Tibial nerve (tissue), 4 donors: ENCODE measurements at regions not wholly inside any gene's neighbourhood (a gene's known extent, or its start where the extent isn't known, plus 50 kb on each side); places are given as distances from the start of the nearest gene placed in this dataset.

Experiments
- DNase-seq, 2 donors: peaks; one replicate each; pipeline ENCODE4 v3.0.0-alpha.2; 2019; ENCODE audit warnings: low spot score in 2 of 2
- H3K27ac ChIP-seq, 4 donors: fragments of 200-600 bp; sonication (generic) in 3 of 4; one replicate each; pipeline ENCODE4 v1.5.1; 2017 to 2019; ENCODE audit warnings: mild to moderate bottlenecking in 1 of 4
- H3K27me3 ChIP-seq, 2 donors: fragments of 200-600 bp; sonication (generic) in 1 of 2; one replicate each; pipeline versions ENCODE4 v1.5.1 to v1.6.0; 2017 to 2019
- H3K36me3 ChIP-seq, 3 donors: fragments of 200-600 bp; sonication (generic); one replicate each; pipeline ENCODE4 v1.5.1; 2018 to 2019
- H3K4me1 ChIP-seq, 4 donors: fragments of 200-600 bp; sonication (generic) in 3 of 4; one replicate each; pipeline ENCODE4 v1.5.1; 2017 to 2019
- H3K4me3 ChIP-seq, 4 donors: fragments of 200-600 bp; sonication (generic) in 3 of 4; one replicate each; pipeline ENCODE4 v1.5.1; 2017 to 2019; ENCODE audit warnings: mild to moderate bottlenecking in 1 of 4, moderate library complexity in 1 of 4
- H3K9me3 ChIP-seq, 4 donors: fragments of 200-600 bp; sonication (generic) in 3 of 4; one replicate each; pipeline ENCODE4 v1.5.1; 2017 to 2019
- EP300 ChIP-seq, 2 donors: sonication (generic); formaldehyde crosslinking; IDR thresholded peaks; one replicate each; pipeline ENCODE4 v1.6.1; 2017; ENCODE audit warnings: antibody characterized with exemption in 2 of 2, mild to moderate bottlenecking in 1 of 2
- POLR2A ChIP-seq, 2 donors: fragments of 450-650 bp; IDR thresholded peaks; one replicate each; pipeline ENCODE4 v1.6.1; 2017; ENCODE audit warnings: antibody characterized with exemption in 2 of 2, mild to moderate bottlenecking in 2 of 2, moderate library complexity in 2 of 2
- WGBS, 2 donors: methylation state at CpG; one replicate each; pipeline ENCODE4 v1.1.5; 2018; 5-methylcytosine and 5-hydroxymethylcytosine counted together
- TF ChIP-seq, protein P1 (sequence below), 5 experiments: fragments of 200-600 bp in 3 of 5; fragments of 450-650 bp in 2 of 5; sonication (generic) in 3 of 5; IDR thresholded peaks; one replicate each; pipeline ENCODE4 v1.5.1; 2016 to 2019; ENCODE audit warnings: antibody characterized with exemption in 5 of 5, mild to moderate bottlenecking in 3 of 5, moderate library complexity in 2 of 5

DNA sequence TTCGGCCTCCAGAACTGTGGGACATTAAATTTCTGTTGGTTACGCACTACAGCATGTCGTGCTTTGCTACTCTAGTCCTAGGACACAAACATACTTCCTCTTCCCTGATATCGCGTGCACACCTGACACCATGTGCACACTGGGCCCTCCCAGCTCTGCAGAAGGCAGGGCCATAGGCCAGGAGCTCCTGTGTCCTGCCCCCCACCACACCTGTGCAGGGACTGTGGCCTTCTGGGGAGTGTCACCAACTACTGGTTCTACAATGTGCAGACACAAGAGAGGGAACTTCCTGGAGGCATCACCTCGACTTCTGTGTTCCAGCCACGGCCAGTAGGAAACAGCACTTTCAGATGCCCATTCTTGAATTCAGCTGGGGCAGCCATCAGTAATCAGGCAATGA is 646.4 kb upstream of the MGMT start:
- TF ChIP-seq, protein P1, sequence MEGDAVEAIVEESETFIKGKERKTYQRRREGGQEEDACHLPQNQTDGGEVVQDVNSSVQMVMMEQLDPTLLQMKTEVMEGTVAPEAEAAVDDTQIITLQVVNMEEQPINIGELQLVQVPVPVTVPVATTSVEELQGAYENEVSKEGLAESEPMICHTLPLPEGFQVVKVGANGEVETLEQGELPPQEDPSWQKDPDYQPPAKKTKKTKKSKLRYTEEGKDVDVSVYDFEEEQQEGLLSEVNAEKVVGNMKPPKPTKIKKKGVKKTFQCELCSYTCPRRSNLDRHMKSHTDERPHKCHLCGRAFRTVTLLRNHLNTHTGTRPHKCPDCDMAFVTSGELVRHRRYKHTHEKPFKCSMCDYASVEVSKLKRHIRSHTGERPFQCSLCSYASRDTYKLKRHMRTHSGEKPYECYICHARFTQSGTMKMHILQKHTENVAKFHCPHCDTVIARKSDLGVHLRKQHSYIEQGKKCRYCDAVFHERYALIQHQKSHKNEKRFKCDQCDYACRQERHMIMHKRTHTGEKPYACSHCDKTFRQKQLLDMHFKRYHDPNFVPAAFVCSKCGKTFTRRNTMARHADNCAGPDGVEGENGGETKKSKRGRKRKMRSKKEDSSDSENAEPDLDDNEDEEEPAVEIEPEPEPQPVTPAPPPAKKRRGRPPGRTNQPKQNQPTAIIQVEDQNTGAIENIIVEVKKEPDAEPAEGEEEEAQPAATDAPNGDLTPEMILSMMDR (IDR thresholded peaks at IDR 0.05) = no peak
- no peak for TF ChIP-seq EP300 (IDR thresholded peaks at IDR 0.05)
- no peak for TF ChIP-seq POLR2A (IDR thresholded peaks at IDR 0.05)

DNA sequence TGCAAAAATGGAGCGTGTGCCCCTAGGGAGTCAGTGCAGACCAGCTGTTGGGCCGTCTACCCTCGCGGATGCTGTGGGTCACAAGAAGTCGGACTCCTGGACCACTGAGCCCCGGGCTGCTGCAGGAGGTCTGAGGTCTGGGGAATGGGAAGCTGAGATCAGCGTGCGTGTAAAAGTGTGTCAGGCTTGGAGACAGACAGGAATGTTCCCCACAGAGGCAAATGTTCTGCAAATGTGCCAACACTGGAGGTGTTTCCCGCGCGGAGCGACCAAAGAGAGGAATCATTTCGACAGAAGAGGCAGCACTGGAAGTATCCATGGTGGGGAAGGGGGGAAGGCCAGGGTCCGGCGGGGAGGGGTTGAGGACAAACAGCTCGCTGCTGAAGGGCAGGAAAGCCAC is 643.8 kb upstream of the MGMT start:
- Histone ChIP-seq H3K27ac (no peak overlapping the region), H3K4me3 (no peak overlapping the region), H3K4me1 (no peaks in the 10 kb centered on the region), H3K9me3 (no peaks in the 10 kb centered on the region), H3K27me3 (no peaks in the 10 kb centered on the region), H3K36me3 (no peaks in the 10 kb centered on the region)
- DNase-seq = no peak
- 89 to 90% methylated on average over 16 of the region's 16 CpGs for WGBS, 2 donors
- TF ChIP-seq EP300 (IDR thresholded peaks at IDR 0.05) (no peak), POLR2A (IDR thresholded peaks at IDR 0.05) (no peak)
- TF ChIP-seq, protein P1 (IDR thresholded peaks at IDR 0.05) = no peak

More for the DNA sequence above, 646.4 kb upstream of the MGMT start:
- Histone ChIP-seq H3K4me1 (no peaks in the 10 kb centered on the region), H3K36me3 (no peaks in the 10 kb centered on the region), H3K4me3 (no peak overlapping the region), H3K27me3 (no peaks in the 10 kb centered on the region), H3K27ac (no peak overlapping the region), H3K9me3 (no peaks in the 10 kb centered on the region)
- DNase-seq = no peak
- WGBS, 2 donors = 64 to 82% methylated on average over 7 of the region's 7 CpGs

DNA sequence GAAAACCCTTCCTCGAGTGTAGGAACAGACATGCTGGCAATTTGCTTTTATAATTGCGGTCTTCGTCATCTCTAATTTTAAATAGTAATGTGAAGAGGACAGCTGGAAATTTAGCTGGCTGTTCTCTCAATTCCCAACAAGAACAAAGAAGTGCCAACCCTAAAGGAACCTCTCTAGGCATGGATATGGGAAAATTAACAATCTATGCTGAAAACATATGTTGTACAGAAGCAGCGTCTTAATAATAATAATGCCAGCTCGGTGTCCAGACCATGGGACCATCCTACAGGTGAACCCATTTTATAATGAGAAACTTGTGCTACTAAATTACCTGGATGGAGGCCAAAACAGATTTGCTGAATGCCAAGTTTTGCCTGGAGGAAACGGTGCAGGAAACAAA is 641.4 kb upstream of the MGMT start:
- H3K36me3 ChIP-seq = no peaks in the 10 kb centered on the region
- H3K4me3 ChIP-seq = no peak overlapping the region
- H3K9me3 ChIP-seq = no peaks in the 10 kb centered on the region
- WGBS, 2 donors = 63 to 65% methylated on average over 6 of the region's 6 CpGs
- H3K27me3 ChIP-seq = no peaks in the 10 kb centered on the region
- DNase-seq = no peak
- H3K4me1 ChIP-seq = no peaks in the 10 kb centered on the region
- no peak for TF ChIP-seq EP300 (IDR thresholded peaks at IDR 0.05)
- H3K27ac ChIP-seq = no peak overlapping the region

DNA sequence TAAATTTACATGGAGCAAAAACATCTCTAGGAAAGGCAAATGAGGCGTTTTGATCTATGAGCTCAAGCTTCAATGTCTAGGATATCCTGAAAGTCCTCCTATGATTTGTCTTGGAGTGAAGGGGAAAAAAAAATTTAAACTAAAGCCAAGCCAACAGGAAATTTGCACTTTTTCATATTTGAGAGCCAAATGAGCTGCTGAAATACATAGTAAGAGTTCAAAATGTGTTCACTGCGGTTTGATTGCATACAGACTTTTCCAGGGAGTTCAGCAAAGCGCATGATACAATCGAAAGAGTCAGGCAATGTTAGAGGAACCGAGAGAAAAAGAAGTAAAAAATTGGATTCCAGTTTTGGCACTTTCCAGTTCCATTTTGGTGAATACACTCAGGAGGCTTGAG is 633.4 kb upstream of the MGMT start:
- no peaks in the 10 kb centered on the region for H3K9me3 ChIP-seq
- H3K27me3 ChIP-seq = no peaks in the 10 kb centered on the region
- no peaks in the 10 kb centered on the region for H3K4me1 ChIP-seq
- no peaks in the 10 kb centered on the region for H3K36me3 ChIP-seq
- no peak overlapping the region for H3K27ac ChIP-seq
- TF ChIP-seq EP300 (IDR thresholded peaks at IDR 0.05) = no peak
- TF ChIP-seq, protein P1 (IDR thresholded peaks at IDR 0.05) = no peak
- no peak for TF ChIP-seq POLR2A (IDR thresholded peaks at IDR 0.05)
- H3K4me3 ChIP-seq = no peak overlapping the region
- no peak for DNase-seq
- WGBS, 2 donors = 66 to 69% methylated on average over 5 of the region's 5 CpGs

DNA sequence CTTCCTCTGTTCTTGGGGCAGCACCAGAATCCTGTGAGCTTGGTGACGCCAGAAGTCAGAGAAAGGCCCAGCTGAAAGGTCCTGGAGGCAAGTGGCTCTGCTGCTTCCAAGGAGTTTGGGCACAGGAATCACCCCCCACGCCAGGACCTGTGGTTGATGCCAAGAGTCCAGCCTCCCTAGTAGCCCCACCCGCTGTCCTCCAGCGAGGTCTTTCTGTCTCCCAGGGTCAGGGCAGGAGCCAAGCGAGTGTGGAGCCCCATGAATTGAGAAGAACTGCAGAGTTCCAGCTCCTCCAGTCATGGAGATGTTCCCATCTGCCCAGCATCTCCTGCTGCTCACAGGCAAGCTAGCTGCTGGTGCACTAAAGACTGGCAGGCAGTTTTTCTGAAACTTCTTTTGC is 631.7 kb upstream of the MGMT start:
- no peak overlapping the region for H3K4me3 ChIP-seq
- no peaks in the 10 kb centered on the region for H3K4me1 ChIP-seq
- no peaks in the 10 kb centered on the region for H3K36me3 ChIP-seq
- no peaks in the 10 kb centered on the region for H3K27me3 ChIP-seq
- no peaks in the 10 kb centered on the region for H3K9me3 ChIP-seq
- WGBS, 2 donors = 85 to 88% methylated on average over 4 to 5 of the region's 5 CpGs
- no peak for TF ChIP-seq POLR2A (IDR thresholded peaks at IDR 0.05)
- no peak for TF ChIP-seq EP300 (IDR thresholded peaks at IDR 0.05)
- TF ChIP-seq, protein P1 (IDR thresholded peaks at IDR 0.05) = no peak
- no peak for DNase-seq
- H3K27ac ChIP-seq = no peak overlapping the region

DNA sequence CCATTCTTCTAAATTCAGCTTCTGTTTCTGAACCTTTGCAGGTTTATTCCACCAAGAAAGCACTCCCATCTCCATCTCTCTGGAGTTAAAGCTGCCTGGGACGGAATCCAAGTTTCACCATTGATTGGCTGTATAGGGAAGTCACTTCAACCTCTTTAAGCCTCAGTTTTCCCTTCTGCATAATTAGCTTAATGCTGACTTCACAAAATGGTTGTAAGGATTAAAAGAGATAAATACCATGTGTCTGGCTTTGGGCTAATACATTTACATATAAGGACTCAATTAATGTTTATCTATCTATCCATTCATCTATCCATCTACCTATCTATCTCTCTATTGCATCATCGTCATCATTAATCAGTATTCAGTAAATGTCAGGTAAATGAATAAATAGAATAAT is 629.6 kb upstream of the MGMT start:
- H3K27me3 ChIP-seq = no peaks in the 10 kb centered on the region
- TF ChIP-seq, protein P1 (IDR thresholded peaks at IDR 0.05) = no peak
- TF ChIP-seq POLR2A (IDR thresholded peaks at IDR 0.05) (no peak), EP300 (IDR thresholded peaks at IDR 0.05) (no peak)
- WGBS, 2 donors = 95 to 98% methylated on average over 2 of the region's 2 CpGs
- H3K4me3 ChIP-seq = no peak overlapping the region
- no peaks in the 10 kb centered on the region for H3K36me3 ChIP-seq
- H3K27ac ChIP-seq = no peak overlapping the region
- no peaks in the 10 kb centered on the region for H3K9me3 ChIP-seq
- no peak for DNase-seq
- no peaks in the 10 kb centered on the region for H3K4me1 ChIP-seq
